Pulmonary artery endothelial cell (primary cell): ENCODE measurements at regions not wholly inside any gene's neighbourhood (a gene's known extent, or its start where the extent isn't known, plus 50 kb on each side); places are given as distances from the start of the nearest gene placed in this dataset.
"Not testable (repeated sequence)": the region's sequence is repeated elsewhere in the genome, so short reads cannot be mapped to it uniquely, and the experiment has no call there.

Source experiments
- DNase-seq: peaks from one replicate; pipeline ENCODE4 v3.0.0-alpha.2; 2011; ENCODE audit warnings: low read depth, low spot score

DNA sequence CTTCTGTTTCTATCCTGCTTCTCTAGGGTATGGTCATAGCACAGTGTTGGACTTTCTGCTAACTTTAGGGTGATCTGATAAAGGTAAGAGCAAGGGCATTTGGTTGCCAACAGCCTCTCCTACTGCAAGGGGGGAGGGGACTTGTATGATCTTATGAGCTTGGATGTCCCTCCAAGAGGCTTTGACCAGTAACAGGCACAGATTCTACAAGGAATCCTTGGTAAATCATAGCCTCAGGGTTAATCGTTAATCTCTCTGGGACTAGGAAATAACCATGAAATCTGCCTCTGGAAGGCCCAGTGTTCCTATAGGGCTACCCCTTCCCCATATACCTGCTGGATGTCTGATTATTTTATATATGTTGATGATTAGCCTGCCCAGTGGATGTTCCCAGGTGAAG, 134.8 kb upstream of the TNFSF4 start:
- DNase-seq, result no peak

DNA sequence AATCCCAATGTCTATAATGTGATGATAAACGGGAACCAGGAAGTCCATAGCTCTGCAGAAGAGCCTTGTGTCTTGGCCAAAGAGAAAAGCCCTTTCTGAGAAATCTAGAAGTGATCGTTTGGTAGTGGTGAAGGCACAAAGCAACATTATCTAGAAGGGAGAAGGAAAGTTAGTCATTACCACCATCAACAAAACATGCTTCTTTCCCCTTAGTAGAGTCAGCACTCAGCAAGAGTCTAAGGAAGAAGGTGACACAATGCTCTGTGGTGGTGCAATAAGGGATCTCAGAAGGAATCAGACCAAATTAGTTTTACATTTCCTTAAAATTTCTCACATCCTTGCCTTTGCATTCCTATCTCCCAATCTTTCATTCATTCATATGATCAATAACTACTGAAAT, 134.4 kb upstream of the PRDX6 start:
- DNase-seq, result no peak

DNA sequence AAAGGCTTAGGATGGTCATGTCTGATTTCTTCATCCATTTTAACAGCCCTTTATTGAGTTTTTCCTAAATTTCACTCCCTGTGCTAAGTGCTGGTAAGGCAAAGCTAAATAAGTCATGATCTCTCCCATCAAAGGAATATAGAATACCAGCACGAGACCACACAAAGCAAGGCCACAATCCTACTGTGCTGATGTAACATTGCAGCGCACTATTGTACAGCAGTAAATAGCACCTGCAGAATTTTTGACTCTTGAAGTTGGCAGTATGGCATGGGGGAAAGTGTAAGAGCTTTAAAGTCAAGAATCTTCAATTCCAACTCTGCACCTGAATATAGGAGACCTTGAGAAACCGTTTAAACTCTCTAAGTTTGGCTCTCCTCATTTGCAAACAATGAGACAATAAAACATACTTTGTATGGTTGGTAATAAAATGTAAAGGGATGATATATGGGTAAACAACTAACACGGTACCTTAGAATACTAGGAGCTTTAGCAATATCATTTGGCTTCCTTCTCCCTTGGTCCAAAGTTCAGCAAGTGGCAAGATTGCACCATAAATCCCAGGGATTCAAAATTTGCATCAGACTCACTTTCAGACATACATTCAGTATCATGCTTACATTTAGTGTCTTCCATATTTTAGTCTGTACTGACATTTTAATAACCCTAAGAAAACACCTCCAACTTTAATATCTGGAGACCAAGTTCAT, 132.9 kb upstream of the PRDX6 start:
- no peak for DNase-seq

GRCh38 chr1:173347282-173347818, 129.8 kb upstream of the PRDX6 start:
- no peak for DNase-seq

- not testable (repeated sequence) for DNase-seq
These were observed 124.5 kb upstream of the PRDX6 start for GRCh38 chr1:173352635-173353034.

DNA sequence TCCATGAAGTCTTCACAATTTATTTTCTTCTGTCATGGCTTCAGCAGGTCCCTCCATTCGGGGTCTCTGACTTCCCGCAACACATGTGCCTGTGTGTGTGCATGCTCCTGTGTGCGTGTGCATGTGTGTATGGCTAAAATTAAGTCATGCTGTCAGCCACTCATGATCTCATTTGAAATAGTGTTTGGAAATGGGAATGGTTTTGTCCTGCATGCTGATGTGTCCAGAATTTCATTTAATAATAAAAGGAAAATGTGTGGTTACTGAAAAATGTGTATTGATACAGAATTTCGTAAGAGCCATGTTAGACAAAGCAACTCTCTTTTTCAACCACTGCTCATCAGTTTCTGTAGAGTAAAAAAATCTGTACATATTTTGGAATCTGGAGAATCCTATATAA, 123.8 kb upstream of the PRDX6 start:
- DNase-seq, result no peak

DNA sequence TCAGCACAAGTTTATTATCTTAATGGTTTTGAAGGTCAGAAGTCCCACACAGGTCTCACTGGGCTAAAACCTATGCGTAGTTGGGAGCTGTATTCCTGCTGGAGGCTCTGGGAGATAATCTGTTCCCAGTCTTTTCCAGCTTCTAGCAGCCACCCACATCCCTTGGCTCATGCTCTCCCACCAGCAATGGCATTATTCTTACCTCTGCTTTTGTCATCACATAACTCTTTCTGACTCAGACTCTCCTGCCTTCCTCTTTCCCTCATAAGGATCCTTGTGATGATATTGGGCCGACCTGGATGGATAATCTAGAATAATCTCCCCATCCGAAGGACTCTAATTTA, 122.2 kb upstream of the PRDX6 start:
- no peak for DNase-seq

- DNase-seq, result no peak
These were observed 121.7 kb upstream of the PRDX6 start for GRCh38 chr1:173355281-173356031.

GRCh38 chr1:173356191-173356762, 120.9 kb upstream of the PRDX6 start:
- DNase-seq, result no peak

GRCh38 chr1:173360487-173361063, 116.6 kb upstream of the PRDX6 start:
- DNase-seq, result no peak

DNA sequence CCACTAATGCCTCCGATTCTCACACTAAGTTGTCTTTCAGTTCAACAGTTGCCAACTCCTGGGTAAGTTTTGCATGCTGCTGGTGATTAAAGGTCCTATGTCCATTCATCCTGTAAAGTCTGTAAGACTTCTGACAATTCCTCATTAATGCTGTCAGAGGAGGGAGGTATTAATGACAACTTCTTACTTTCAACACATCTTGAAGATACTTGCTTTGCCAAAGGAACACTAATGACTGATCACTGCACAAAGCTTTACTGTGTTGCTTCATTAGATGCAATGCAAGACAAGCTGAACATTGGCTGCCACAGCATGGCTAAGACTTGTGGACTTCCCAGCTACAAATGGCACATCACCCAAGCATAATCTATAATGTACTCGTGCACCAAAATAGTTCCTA, 114.6 kb upstream of the PRDX6 start:
- no peak for DNase-seq

DNA sequence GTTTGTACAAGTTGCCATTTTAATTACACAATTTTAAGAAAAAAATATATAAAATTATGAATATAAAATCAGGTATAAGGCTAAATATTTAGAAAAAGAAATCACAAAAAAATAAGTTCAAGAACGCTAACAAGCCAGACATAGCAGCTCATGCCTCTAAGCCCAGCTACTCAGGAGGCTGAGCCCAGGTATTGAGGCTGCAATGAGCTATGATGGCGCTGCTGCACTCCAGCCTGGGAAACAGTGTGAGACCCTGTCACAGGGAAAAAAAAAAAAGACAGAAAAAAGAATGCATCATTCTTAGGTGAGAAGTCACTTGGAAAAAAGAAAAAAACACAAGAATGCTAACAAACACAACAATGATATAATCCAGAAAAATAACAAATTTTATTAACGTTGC, 112.3 kb upstream of the PRDX6 start:
- no peak for DNase-seq

GRCh38 chr1:173365341-173365740, 111.8 kb upstream of the PRDX6 start:
- DNase-seq, result no peak

DNA sequence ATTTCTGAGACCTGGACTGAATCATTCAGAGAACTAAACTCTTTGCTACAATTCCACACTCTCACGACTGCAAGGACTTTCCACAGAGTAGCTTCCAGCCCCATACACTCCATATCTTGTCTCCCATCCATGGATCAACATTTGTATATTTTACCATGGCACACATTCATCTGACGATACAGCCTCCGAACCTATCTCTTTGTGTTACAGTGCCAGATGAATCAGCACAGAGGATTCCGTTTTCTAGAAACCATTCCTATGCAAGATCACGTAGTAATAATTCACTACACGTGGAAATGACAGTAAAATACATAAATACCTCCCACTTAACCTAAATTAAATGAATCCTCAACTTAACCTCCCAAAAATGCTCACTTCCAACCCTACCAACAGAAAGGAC, 110.0 kb upstream of the PRDX6 start:
- no peak for DNase-seq

DNA sequence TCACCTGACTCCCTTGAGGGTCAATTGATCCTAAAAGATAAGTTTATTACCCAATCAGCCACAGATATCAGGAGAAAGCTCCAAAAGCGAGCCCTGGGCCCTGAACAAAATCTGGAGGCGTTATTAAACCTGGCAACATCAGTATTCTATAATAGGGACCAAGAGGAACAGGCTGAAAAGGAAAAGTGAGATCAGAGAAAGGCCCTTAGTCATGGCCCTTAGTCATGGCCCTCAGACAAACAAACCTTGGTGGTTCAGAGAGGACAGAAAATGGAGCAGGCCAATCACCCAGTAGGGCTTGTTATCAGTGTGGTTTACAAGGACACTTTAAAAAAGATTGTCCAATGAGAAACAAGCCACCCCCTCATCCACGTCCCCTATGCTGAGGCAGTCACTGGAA, 106.5 kb upstream of the PRDX6 start:
- DNase-seq, result not testable (repeated sequence)

DNA sequence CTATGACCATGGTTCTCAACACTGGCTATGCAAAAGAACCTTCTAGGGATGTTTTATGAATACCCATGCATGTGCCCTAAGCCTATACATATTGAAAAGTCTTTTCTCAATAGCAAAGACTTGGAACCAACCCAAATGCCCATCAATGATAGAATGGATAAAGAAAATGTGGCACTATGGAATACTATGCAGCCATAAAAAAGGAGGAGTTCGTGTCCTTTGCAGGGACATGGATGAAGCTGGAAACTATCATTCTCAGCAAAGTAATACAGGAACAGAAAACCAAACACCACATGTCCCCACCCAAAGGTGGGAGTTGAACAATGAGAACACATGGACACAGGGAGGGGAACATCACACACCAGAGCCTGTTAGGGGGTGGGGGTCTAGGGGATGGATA, 101.1 kb upstream of the PRDX6 start:
- DNase-seq, result not testable (repeated sequence)

GRCh38 chr1:173377266-173377665, 99.9 kb upstream of the PRDX6 start:
- no peak for DNase-seq

DNA sequence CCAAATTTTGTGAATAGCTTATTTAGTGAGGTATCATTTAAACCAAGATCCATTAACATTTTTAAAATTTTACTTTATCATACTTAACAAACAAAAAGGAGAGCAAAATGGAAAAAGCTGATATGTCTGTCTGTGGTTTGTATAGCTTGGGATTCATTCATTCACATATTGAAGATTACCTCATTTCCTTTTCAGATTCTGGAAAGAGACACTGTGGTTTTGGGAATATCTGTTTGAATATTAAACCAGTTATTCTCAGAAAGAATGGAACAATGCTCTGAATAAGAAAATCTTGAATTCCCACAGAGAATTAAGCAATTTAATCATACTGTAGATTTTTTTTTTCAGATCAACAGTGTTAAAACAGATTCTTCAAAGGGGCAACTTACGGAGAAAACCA, 93.8 kb upstream of the PRDX6 start:
- no peak for DNase-seq

DNA sequence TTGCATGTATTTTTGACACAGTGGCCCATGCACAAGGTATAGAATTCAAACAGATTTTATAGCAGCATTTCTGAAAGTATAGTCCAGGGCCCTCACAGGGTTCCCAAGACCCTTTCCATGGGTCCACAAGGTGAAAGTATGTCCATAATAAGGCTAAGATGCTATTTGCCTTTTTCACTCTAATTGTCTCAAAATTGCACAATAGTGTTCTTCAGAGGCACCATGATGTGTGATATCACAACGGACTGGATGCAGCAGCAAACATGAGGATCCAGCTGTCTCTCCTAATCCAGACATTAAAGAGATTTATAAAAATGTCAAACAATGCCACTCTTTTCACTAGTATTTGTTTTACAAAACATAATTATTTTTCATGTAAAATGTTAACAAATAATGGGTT, 88.8 kb upstream of the PRDX6 start:
- no peak for DNase-seq

DNA sequence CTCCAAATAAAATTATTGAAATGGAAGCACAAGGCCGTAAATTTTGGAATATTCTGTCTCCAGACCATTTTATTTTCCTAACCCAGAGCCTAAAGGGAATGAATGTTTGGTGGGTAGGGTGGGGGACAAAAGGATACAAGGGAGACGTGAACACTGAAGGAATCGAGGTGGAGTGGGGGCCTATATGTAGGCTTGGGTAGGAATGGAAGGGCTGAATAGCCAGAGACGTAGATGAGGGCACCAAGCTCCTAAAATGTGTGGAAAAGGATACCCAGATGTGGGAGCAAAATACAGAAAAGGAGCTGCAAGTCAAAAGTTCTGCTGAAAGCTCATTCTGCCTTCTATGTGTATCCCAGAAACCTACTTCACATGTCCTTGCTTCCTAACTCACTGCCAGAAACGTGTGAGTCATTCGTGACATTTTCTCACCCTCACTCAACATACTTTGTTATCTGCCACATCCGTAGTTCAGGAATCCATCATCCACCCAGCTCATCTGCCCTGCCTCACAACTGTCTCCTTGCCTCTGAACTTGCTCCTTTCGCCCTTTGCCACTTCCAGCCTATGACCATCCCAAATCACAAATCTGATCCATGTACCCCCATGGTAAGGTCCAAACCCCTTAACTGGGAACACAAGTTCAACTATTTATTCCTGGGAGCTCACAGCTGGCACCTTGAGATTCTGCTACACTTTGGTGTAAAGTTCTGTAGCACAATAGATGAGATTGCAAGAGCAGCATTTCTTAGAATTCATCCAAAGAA, 84.1 kb upstream of the PRDX6 start:
- peak; percentile 10 for DNase-seq

DNA sequence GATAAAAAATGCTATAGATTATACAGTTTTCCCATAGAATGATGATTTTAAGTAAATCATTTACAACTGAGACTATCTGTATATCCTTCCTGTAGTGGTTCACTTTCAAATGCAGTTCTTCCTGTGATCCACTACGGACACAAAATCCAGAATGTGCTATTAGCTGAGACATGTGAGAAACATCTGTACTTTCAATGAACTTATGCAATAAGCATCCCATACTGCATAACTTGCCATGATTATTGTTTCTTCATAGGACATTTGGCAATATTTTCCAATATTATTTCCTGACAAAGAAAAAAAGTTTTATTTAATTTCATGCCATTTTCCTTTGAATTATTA, 83.5 kb upstream of the PRDX6 start:
- DNase-seq, result no peak

- not testable (repeated sequence) for DNase-seq
These were observed 82.3 kb upstream of the PRDX6 start for GRCh38 chr1:173394813-173395212.
